PC-3 (cell line): ENCODE measurements at regions not wholly inside any gene's neighbourhood (a gene's known extent, or its start where the extent isn't known, plus 50 kb on each side); places are given as distances from the start of the nearest gene placed in this dataset.

ENCODE experiments used
- CTCF ChIP-seq: fragments of 300-600 bp; sonication (generic); conservative IDR thresholded peaks from 2 replicates; pipeline ENCODE4 v1.5.1; 2017; ENCODE audit warnings: antibody characterized with exemption, low read depth, mild to moderate bottlenecking, low read length
- EZH2 ChIP-seq: fragments of 300-600 bp; sonication (generic); IDR thresholded peaks from one replicate; pipeline ENCODE4 v1.6.1; 2017; ENCODE audit warnings: antibody characterized with exemption, mild to moderate bottlenecking, low read length; ENCODE audit not compliant: unreplicated experiment

- TF ChIP-seq CTCF (no peak), EZH2 (no peak)
These were observed 234.8 kb upstream of the TMEM161B start for GRCh38 chr5:88503406-88503805.
